MM.1S (cell line): ENCODE measurements at regions not wholly inside any gene's neighbourhood (a gene's known extent, or its start where the extent isn't known, plus 50 kb on each side); places are given as distances from the start of the nearest gene placed in this dataset.

Source experiments
- DNase-seq: peaks from one replicate; pipeline ENCODE4 v3.0.0-alpha.2; 2015
- H2AFZ ChIP-seq: fragments of 300-600 bp; sonication (generic); 2 replicates; pipeline ENCODE4 v1.6.0; 2016; ENCODE audit warnings: antibody characterized with exemption, low read length
- H3F3A ChIP-seq: fragments of 300-600 bp; sonication (generic); 2 replicates; pipeline ENCODE4 v1.6.1; 2016; ENCODE audit warnings: mild to moderate bottlenecking, antibody characterized with exemption, low read length, moderate library complexity, mixed read lengths; ENCODE audit not compliant: insufficient read depth
- H3K27ac ChIP-seq: fragments of 300-600 bp; sonication (generic); 2 replicates; pipeline ENCODE4 v1.5.1; 2016; ENCODE audit warnings: mild to moderate bottlenecking, low read length
- H3K27me3 ChIP-seq: fragments of 300-600 bp; sonication (generic); replicated peaks from 2 replicates; pipeline ENCODE4 v1.6.0; 2016; ENCODE audit warnings: low read length; ENCODE audit not compliant: insufficient read depth
- H3K36me3 ChIP-seq: fragments of 300-600 bp; sonication (generic); replicated peaks from 2 replicates; pipeline ENCODE4 v1.6.1; 2016; ENCODE audit warnings: mild to moderate bottlenecking, low read length, mixed read lengths; ENCODE audit not compliant: insufficient read depth
- H3K4me1 ChIP-seq: fragments of 300-600 bp; sonication (generic); 2 replicates; pipeline ENCODE4 v1.6.1; 2016; ENCODE audit warnings: low read length, mixed read lengths
- H3K4me2 ChIP-seq: fragments of 300-600 bp; sonication (generic); 2 replicates; pipeline ENCODE4 v1.6.0; 2016; ENCODE audit warnings: low read depth, low read length
- H3K4me3 ChIP-seq: fragments of 300-600 bp; sonication (generic); 2 replicates; pipeline ENCODE4 v1.5.1; 2016; ENCODE audit warnings: low read length, mixed read lengths
- H3K79me2 ChIP-seq: fragments of 300-600 bp; sonication (generic); 2 replicates; pipeline ENCODE4 v1.6.1; 2016; ENCODE audit warnings: mixed run types, low read length, mixed read lengths
- H3K9ac ChIP-seq: fragments of 300-600 bp; sonication (generic); 2 replicates; pipeline ENCODE4 v1.6.1; 2016; ENCODE audit warnings: low read length, mixed read lengths
- H3K9me2 ChIP-seq: fragments of 300-600 bp; sonication (generic); replicated peaks from 2 replicates; pipeline ENCODE4 v1.6.1; 2016; ENCODE audit warnings: mild to moderate bottlenecking, low read length, mixed read lengths; ENCODE audit not compliant: insufficient read depth
- H3K9me3 ChIP-seq: fragments of 300-600 bp; sonication (generic); replicated peaks from 2 replicates; pipeline ENCODE4 v1.6.1; 2016; ENCODE audit warnings: mild to moderate bottlenecking, low read length, mixed read lengths; ENCODE audit not compliant: insufficient read depth
- H4K20me1 ChIP-seq: fragments of 300-600 bp; sonication (generic); 2 replicates; pipeline ENCODE4 v1.6.1; 2016; ENCODE audit warnings: mild to moderate bottlenecking, low read length, moderate library complexity, mixed read lengths; ENCODE audit not compliant: insufficient read depth
- EZH2 ChIP-seq: fragments of 300-600 bp; sonication (generic); optimal IDR thresholded peaks from 2 replicates; pipeline ENCODE3; 2017; ENCODE audit warnings: low read depth, mild to moderate bottlenecking, antibody characterized with exemption, low read length, mixed read lengths
- EZH2phosphoT487 ChIP-seq: fragments of 300-600 bp; sonication (generic); IDR thresholded peaks from 2 replicates; pipeline ENCODE4 v1.6.1; 2018; ENCODE audit warnings: antibody characterized with exemption, low read length
- TF ChIP-seq, protein P1 (sequence below): fragments of 300-600 bp; sonication (generic); IDR thresholded peaks from 2 replicates; pipeline ENCODE4 v1.5.1; 2016; ENCODE audit warnings: antibody characterized with exemption, low read length, mixed read lengths

GRCh38 chr7:96532428-96532935, 177.2 kb downstream of the SEM1 start:
- H3F3A ChIP-seq: no peaks in the 10 kb centered on the region
- H2AFZ ChIP-seq: no peak overlapping the region
- no peaks in the 10 kb centered on the region for H3K36me3 ChIP-seq
- no peaks in the 10 kb centered on the region for H3K27me3 ChIP-seq
- no peaks in the 10 kb centered on the region for H4K20me1 ChIP-seq
- H3K9me3 ChIP-seq: no peaks in the 10 kb centered on the region
- H3K4me1 ChIP-seq: no peaks in the 10 kb centered on the region
- no peak overlapping the region for H3K27ac ChIP-seq
- no peak overlapping the region for H3K4me2 ChIP-seq
- no peak overlapping the region for H3K4me3 ChIP-seq
- TF ChIP-seq EZH2phosphoT487: no peak
- no peaks in the 10 kb centered on the region for H3K9me2 ChIP-seq
- H3K9ac ChIP-seq: no peak overlapping the region
- DNase-seq: no peak
- H3K79me2 ChIP-seq: no peaks in the 10 kb centered on the region

DNA sequence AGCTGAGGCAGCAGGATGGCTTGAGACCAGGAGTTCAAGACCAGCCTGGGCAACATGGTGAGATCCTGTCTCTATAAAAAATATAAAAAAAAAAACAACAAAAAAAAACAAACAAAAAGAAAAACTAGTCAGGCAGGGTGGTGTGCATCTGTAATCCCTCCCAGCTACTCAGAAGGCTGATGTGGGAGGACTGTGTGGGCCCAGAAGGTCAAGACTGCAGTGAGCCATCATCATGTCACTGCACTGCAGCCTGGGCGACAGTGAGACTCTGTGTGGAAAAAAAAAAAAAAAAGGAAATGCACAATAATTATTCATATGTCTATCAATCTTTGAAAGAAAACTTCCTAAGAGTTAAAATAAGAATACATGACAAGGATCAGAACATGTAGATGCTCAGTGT, 178.3 kb downstream of the SEM1 start:
- Histone ChIP-seq H4K20me1 (no peaks in the 10 kb centered on the region), H3K79me2 (no peaks in the 10 kb centered on the region), H3K9ac (no peak overlapping the region), H3F3A (no peaks in the 10 kb centered on the region), H3K9me2 (no peaks in the 10 kb centered on the region), H3K36me3 (no peaks in the 10 kb centered on the region), H3K27ac (no peak overlapping the region), H3K9me3 (no peaks in the 10 kb centered on the region), H2AFZ (no peak overlapping the region), H3K27me3 (no peaks in the 10 kb centered on the region), H3K4me1 (no peaks in the 10 kb centered on the region), H3K4me3 (no peak overlapping the region), H3K4me2 (no peak overlapping the region)
- no peak for TF ChIP-seq EZH2phosphoT487
- DNase-seq: no peak

DNA sequence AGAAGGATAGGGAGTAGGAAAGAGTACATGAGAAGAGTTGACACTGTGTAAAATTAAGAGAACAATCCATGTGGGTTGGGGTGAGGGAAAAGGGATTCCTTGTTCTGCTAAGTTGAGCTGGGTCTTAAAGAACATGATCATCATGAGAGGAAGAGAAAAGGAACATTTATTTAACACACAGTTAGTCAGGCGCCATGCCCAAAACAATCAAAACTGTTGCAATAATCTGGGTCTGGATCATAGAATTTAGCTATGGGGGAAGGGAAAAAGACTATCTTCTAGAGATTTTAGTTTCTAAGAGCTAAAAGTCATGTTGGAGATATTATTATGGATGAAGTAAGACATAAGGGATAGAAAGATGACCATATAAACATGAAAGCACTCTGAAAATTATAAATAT, 178.9 kb downstream of the SEM1 start:
- Histone ChIP-seq H4K20me1 (no peaks in the 10 kb centered on the region), H3K9me3 (no peaks in the 10 kb centered on the region), H3K4me1 (no peaks in the 10 kb centered on the region), H3K9me2 (no peaks in the 10 kb centered on the region), H3K9ac (no peak overlapping the region), H2AFZ (no peak overlapping the region), H3K27me3 (no peaks in the 10 kb centered on the region), H3F3A (no peaks in the 10 kb centered on the region), H3K4me3 (no peak overlapping the region), H3K27ac (no peak overlapping the region), H3K4me2 (no peak overlapping the region), H3K79me2 (no peaks in the 10 kb centered on the region), H3K36me3 (no peaks in the 10 kb centered on the region)
- DNase-seq: no peak
- TF ChIP-seq EZH2phosphoT487 (no peak), EZH2 (no peak)
- TF ChIP-seq, protein P1, sequence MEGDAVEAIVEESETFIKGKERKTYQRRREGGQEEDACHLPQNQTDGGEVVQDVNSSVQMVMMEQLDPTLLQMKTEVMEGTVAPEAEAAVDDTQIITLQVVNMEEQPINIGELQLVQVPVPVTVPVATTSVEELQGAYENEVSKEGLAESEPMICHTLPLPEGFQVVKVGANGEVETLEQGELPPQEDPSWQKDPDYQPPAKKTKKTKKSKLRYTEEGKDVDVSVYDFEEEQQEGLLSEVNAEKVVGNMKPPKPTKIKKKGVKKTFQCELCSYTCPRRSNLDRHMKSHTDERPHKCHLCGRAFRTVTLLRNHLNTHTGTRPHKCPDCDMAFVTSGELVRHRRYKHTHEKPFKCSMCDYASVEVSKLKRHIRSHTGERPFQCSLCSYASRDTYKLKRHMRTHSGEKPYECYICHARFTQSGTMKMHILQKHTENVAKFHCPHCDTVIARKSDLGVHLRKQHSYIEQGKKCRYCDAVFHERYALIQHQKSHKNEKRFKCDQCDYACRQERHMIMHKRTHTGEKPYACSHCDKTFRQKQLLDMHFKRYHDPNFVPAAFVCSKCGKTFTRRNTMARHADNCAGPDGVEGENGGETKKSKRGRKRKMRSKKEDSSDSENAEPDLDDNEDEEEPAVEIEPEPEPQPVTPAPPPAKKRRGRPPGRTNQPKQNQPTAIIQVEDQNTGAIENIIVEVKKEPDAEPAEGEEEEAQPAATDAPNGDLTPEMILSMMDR: no peak

- Histone ChIP-seq H3K9ac (no peak overlapping the region), H3K36me3 (no peaks in the 10 kb centered on the region)
- no peak for TF ChIP-seq EZH2
- TF ChIP-seq, protein P1: no peak
- no peak for TF ChIP-seq EZH2phosphoT487
Observed at GRCh38 chr7:96527133-96527827, 182.4 kb downstream of the SEM1 start.

More at GRCh38 chr7:96527133-96527827, 182.4 kb downstream of the SEM1 start:
- Histone ChIP-seq H3K4me3 (no peak overlapping the region), H4K20me1 (no peaks in the 10 kb centered on the region), H3K4me2 (no peak overlapping the region), H3K9me3 (no peaks in the 10 kb centered on the region), H3K27ac (no peak overlapping the region), H2AFZ (no peak overlapping the region), H3K4me1 (no peaks in the 10 kb centered on the region), H3K27me3 (no peaks in the 10 kb centered on the region), H3F3A (no peaks in the 10 kb centered on the region), H3K79me2 (no peaks in the 10 kb centered on the region), H3K9me2 (no peaks in the 10 kb centered on the region)
- DNase-seq: no peak
